Thyroid gland (tissue), 4 donors: ENCODE measurements at regions not wholly inside any gene's neighbourhood (a gene's known extent, or its start where the extent isn't known, plus 50 kb on each side); places are given as distances from the start of the nearest gene placed in this dataset.

Experiments
- DNase-seq, 2 donors: peaks; one replicate each; pipeline ENCODE4 v3.0.0-alpha.2; 2019
- H3K27ac ChIP-seq, 3 donors: fragments of 200-600 bp; sonication (generic); 1 replicate in 2 of 3; 2 replicates in 1 of 3; pipeline ENCODE4 v1.5.1; 2016 to 2019; ENCODE audit warnings: mild to moderate bottlenecking in 1 of 3, moderate library complexity in 1 of 3
- H3K27me3 ChIP-seq: fragments of 200-600 bp; sonication (generic); one replicate; pipeline ENCODE4 v1.5.1; 2019
- H3K36me3 ChIP-seq, 2 donors: fragments of 200-600 bp; sonication (generic); one replicate each; pipeline ENCODE4 v1.5.1; 2016 to 2019
- H3K4me1 ChIP-seq, 2 donors: fragments of 200-600 bp; sonication (generic); one replicate each; pipeline ENCODE4 v1.5.1; 2017 to 2019
- H3K4me3 ChIP-seq, 3 donors: fragments of 200-600 bp; sonication (generic); replicated peaks in 1 of 3; 1 replicate in 2 of 3; 2 replicates in 1 of 3; pipeline ENCODE4 v1.5.1; 2016; ENCODE audit warnings: mild to moderate bottlenecking in 1 of 3
- H3K9me3 ChIP-seq: fragments of 200-600 bp; sonication (generic); one replicate; pipeline ENCODE4 v1.5.1; 2017
- CTCF ChIP-seq, 6 experiments: fragments of 200-600 bp in 3 of 6; fragments of 450-650 bp in 3 of 6; sonication (generic) in 3 of 6; IDR thresholded peaks; one replicate each; pipeline ENCODE4 v1.5.1; 2016 to 2019; ENCODE audit warnings: antibody characterized with exemption in 6 of 6, mild to moderate bottlenecking in 2 of 6, inconsistent platforms in 1 of 6, moderate library complexity in 1 of 6
- POLR2A ChIP-seq, 2 donors: fragments of 450-650 bp; IDR thresholded peaks; one replicate each; pipeline ENCODE4 v1.6.1; 2017; ENCODE audit warnings: antibody characterized with exemption in 2 of 2, mild to moderate bottlenecking in 2 of 2, moderate library complexity in 1 of 2
- WGBS, 2 donors: methylation state at CpG; one replicate each; pipeline ENCODE4 v1.1.5; 2017; 5-methylcytosine and 5-hydroxymethylcytosine counted together
- intact Hi-C: fragments of 100-400 bp; cut with DNase I; formaldehyde crosslinking; loops from one replicate; pipeline ENCODE4 v1.15.1; 2023

GRCh38 chr17:79362772-79363305 lies 248.0 kb downstream of the RBFOX3 start:
- 85 to 93% methylated on average over 14 of the region's 14 CpGs for WGBS, 2 donors
- no peaks in the 10 kb centered on the region for H3K27me3 ChIP-seq
- H3K9me3 ChIP-seq: no peaks in the 10 kb centered on the region
- H3K4me3 ChIP-seq: no peak overlapping the region
- no peak for TF ChIP-seq CTCF (IDR thresholded peaks at IDR 0.05)
- TF ChIP-seq POLR2A (IDR thresholded peaks at IDR 0.05): no peak
- no peak overlapping the region for H3K27ac ChIP-seq
- peaks cover 12 to 13% of the 10 kb centered on the region in 2 donors for H3K4me1 ChIP-seq
- intact Hi-C loops: no loop called here
- DNase-seq: no peak
- H3K36me3 ChIP-seq: no peaks in the 10 kb centered on the region

GRCh38 chr17:79361873-79362771 lies 248.7 kb downstream of the RBFOX3 start:
- no peak for DNase-seq
- WGBS, 2 donors: 54 to 69% methylated on average over 13 to 19 of the region's 29 CpGs
- H3K36me3 ChIP-seq: no peaks in the 10 kb centered on the region
- H3K27me3 ChIP-seq: no peaks in the 10 kb centered on the region
- intact Hi-C loops: no loop called here
- H3K4me1 ChIP-seq: peaks cover 16 to 17% of the 10 kb centered on the region in 2 donors
- TF ChIP-seq POLR2A (IDR thresholded peaks at IDR 0.05) (no peak), CTCF (IDR thresholded peaks at IDR 0.05) (no peak)
- no peak overlapping the region for H3K4me3 ChIP-seq
- no peak overlapping the region for H3K27ac ChIP-seq
- no peaks in the 10 kb centered on the region for H3K9me3 ChIP-seq

- Histone ChIP-seq H3K9me3 (no peaks in the 10 kb centered on the region), H3K27me3 (no peaks in the 10 kb centered on the region), H3K27ac (no peak overlapping the region), H3K36me3 (no peaks in the 10 kb centered on the region), H3K4me3 (no peak overlapping the region), H3K4me1 (peaks cover 24% of the 10 kb centered on the region in 2 donors)
- intact Hi-C loops: no loop called here
- TF ChIP-seq CTCF (IDR thresholded peaks at IDR 0.05) (no peak), POLR2A (IDR thresholded peaks at IDR 0.05) (no peak)
- WGBS, 2 donors: 71 to 83% methylated on average over 9 to 12 of the region's 12 CpGs
- DNase-seq: no peak
These were observed 249.6 kb downstream of the RBFOX3 start for GRCh38 chr17:79361221-79361734.

GRCh38 chr17:79360196-79360595 lies 250.7 kb downstream of the RBFOX3 start:
- Histone ChIP-seq H3K4me1 (peaks cover 29% of the 10 kb centered on the region in 2 donors), H3K27ac (no peak overlapping the region), H3K36me3 (no peaks in the 10 kb centered on the region), H3K27me3 (no peaks in the 10 kb centered on the region), H3K4me3 (no peak overlapping the region), H3K9me3 (no peaks in the 10 kb centered on the region)
- WGBS, 2 donors: 87 to 91% methylated on average over 15 to 17 of the region's 17 CpGs
- no peak for DNase-seq
- TF ChIP-seq CTCF (IDR thresholded peaks at IDR 0.05) (no peak), POLR2A (IDR thresholded peaks at IDR 0.05) (no peak)
- intact Hi-C loops: no loop called here
